Psoas muscle (tissue), 7 donors: ENCODE measurements at regions not wholly inside any gene's neighbourhood (a gene's known extent, or its start where the extent isn't known, plus 50 kb on each side); places are given as distances from the start of the nearest gene placed in this dataset.

Experiments
- ATAC-seq, 4 donors: fragments of 200-7000 bp; cut with Tn5 transposase; one replicate each; pipeline ENCODE4 v1.9.1; 2020; ENCODE audit warnings: moderate library complexity in 3 of 4, mild to moderate bottlenecking in 2 of 4
- DNase-seq, 2 donors: peaks; one replicate each; pipeline ENCODE4 v3.0.0-alpha.2; 2020
- H3K27ac ChIP-seq: fragments of 200-600 bp; one replicate; pipeline ENCODE4 v1.8.0; 2022
- H3K27me3 ChIP-seq, 3 donors: fragments of 200-600 bp in 1 of 3; one replicate each; pipeline versions ENCODE4 v1.6.1 to v1.8.0; 2013 to 2022; ENCODE audit warnings: low read length in 2 of 3, mild to moderate bottlenecking in 2 of 3, moderate library complexity in 1 of 3; ENCODE audit not compliant: insufficient read depth in 3 of 3
- H3K36me3 ChIP-seq, 2 donors: fragments of 200-600 bp in 1 of 2; one replicate each; pipeline versions ENCODE4 v1.6.1 to v1.8.0; 2013 to 2022; ENCODE audit warnings: low read depth in 1 of 2, mild to moderate bottlenecking in 1 of 2, moderate library complexity in 1 of 2; ENCODE audit not compliant: insufficient read depth in 1 of 2
- H3K4me1 ChIP-seq: fragments of 200-600 bp; one replicate; pipeline ENCODE4 v1.8.0; 2022
- H3K4me3 ChIP-seq: fragments of 200-600 bp; one replicate; pipeline ENCODE4 v1.8.0; 2022; ENCODE audit warnings: mild to moderate bottlenecking
- H3K9me3 ChIP-seq: fragments of 200-600 bp; one replicate; pipeline ENCODE4 v1.8.0; 2022
- WGBS, 3 donors: extraction: QIAGEN DNeasy Blood & Tissue Kit; methylation state at CpG; one replicate each; pipeline versions ENCODE4 v1.1.6 to v1.1.7; 2013; 5-methylcytosine and 5-hydroxymethylcytosine counted together
- intact Hi-C, 2 donors: fragments of 100-400 bp; cut with DNase I; formaldehyde crosslinking; loops; one replicate each; pipeline versions ENCODE4 v1.11.0 to v1.14.2; 2022
- TF ChIP-seq, protein P1 (sequence below): fragments of 200-600 bp; IDR thresholded peaks from one replicate; pipeline ENCODE4 v1.8.0; 2022; ENCODE audit warnings: antibody characterized with exemption
- donor health status: healthy with polysubstance abuse.
- donor health status: DM: no; HTN: no; CAD: no; lungs with moderate emphysema.
- donor health status: Bipolar disorder and iron deficiency.
- donor health status: healthy.
- donor health status: DM: yes; HTN: yes; CAD: no.
- donor health status: DM: no; HTN: no; CAD: no.
- donor health status: DM: yes; HTN: yes; CAD: no.

DNA sequence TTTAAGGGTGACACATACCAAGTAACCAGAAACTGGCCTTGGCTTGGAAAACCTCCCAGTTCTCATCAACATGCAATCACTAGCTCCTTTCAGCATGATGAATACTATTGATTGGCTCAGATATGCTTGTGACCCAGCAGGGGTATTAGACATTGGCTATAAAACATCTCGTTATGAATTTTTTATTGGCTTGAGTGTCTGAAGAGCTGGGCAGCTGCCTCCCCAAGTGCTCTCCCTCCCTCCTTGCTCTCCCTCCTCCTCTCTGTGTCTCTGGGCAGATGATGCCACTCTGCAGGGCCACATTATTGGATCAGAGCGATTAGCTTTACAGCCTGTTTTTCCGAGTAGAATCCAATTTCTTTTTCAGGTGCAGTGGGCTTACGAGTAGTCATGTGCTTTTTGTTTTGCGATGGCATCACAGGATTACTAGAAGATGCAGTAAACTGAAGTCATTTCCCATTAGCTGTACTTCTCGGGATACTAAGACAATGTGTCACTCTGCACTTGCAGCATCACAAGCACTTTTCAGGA is 79.3 kb upstream of the ATF3 start:
- Histone ChIP-seq H3K4me1 (no peaks in the 10 kb centered on the region), H3K36me3 (no peaks in the 10 kb centered on the region), H3K9me3 (no peaks in the 10 kb centered on the region), H3K4me3 (no peak overlapping the region), H3K27ac (no peak overlapping the region), H3K27me3 (peaks cover 0 to 8% (median 0%) of the 10 kb centered on the region in 3 donors)
- no peak for DNase-seq
- WGBS, 3 donors = 41 to 58% (median 43%) methylated on average over 6 of the region's 6 CpGs
- peak in 1 of 4 donors; percentile 30 for ATAC-seq
- intact Hi-C loops = no loop called here
- TF ChIP-seq, protein P1, sequence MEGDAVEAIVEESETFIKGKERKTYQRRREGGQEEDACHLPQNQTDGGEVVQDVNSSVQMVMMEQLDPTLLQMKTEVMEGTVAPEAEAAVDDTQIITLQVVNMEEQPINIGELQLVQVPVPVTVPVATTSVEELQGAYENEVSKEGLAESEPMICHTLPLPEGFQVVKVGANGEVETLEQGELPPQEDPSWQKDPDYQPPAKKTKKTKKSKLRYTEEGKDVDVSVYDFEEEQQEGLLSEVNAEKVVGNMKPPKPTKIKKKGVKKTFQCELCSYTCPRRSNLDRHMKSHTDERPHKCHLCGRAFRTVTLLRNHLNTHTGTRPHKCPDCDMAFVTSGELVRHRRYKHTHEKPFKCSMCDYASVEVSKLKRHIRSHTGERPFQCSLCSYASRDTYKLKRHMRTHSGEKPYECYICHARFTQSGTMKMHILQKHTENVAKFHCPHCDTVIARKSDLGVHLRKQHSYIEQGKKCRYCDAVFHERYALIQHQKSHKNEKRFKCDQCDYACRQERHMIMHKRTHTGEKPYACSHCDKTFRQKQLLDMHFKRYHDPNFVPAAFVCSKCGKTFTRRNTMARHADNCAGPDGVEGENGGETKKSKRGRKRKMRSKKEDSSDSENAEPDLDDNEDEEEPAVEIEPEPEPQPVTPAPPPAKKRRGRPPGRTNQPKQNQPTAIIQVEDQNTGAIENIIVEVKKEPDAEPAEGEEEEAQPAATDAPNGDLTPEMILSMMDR = no peak

DNA sequence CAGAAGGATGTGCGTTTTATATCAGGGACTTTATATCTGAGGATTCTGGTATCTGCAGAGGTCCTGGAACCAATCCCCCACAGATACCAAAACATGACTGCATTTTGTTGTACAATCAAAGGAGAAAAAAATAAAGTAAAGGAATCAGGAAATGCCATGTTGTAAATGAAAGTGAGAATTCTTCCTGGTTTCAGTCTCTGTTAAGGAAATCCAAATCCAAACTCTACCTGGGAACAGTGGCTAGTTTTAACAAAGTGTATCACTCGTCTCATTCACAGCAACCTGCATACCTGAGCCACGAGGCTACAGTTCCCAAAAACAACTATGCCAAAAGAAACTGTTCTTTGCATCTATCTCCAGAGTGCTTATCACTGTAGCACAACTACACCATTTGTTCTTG is 77.3 kb upstream of the ATF3 start:
- Histone ChIP-seq H3K27ac (no peak overlapping the region), H3K4me1 (no peaks in the 10 kb centered on the region), H3K4me3 (no peak overlapping the region), H3K27me3 (peaks cover 0 to 10% (median 0%) of the 10 kb centered on the region in 3 donors), H3K36me3 (no peaks in the 10 kb centered on the region), H3K9me3 (no peaks in the 10 kb centered on the region)
- intact Hi-C loops = no loop called here
- TF ChIP-seq, protein P1 = no peak
- no peak for ATAC-seq
- 76 to 81% (median 79%) methylated on average over 3 of the region's 3 CpGs for WGBS, 3 donors
- DNase-seq = no peak

DNA sequence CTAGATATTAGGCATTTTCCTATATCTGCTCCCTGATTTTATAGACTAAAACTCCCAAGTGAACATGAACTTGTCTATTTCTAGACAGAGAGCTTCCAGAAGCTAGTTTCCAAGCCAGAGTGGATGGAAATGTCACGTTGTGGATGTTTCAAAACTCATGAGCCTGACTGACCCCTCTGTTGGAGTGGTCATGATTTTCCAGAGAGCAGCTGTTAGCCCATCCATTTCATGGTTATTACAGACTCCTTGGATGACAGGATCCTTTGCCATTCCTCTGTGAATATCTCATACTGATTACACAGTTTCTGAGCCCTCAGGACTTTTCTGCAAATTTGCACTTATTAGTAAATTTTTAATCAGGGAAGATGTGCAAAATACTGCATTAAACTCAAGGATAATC is 76.8 kb upstream of the ATF3 start:
- Histone ChIP-seq H3K9me3 (no peaks in the 10 kb centered on the region), H3K4me1 (no peaks in the 10 kb centered on the region), H3K36me3 (no peaks in the 10 kb centered on the region), H3K4me3 (no peak overlapping the region), H3K27me3 (peaks cover 0 to 10% (median 0%) of the 10 kb centered on the region in 3 donors), H3K27ac (no peak overlapping the region)
- DNase-seq = no peak
- no peak for ATAC-seq
- TF ChIP-seq, protein P1 = no peak
- WGBS, 3 donors = 13 to 47% (median 29%) methylated on average over 1 of the region's 1 CpG
- intact Hi-C loops = no loop called here

DNA sequence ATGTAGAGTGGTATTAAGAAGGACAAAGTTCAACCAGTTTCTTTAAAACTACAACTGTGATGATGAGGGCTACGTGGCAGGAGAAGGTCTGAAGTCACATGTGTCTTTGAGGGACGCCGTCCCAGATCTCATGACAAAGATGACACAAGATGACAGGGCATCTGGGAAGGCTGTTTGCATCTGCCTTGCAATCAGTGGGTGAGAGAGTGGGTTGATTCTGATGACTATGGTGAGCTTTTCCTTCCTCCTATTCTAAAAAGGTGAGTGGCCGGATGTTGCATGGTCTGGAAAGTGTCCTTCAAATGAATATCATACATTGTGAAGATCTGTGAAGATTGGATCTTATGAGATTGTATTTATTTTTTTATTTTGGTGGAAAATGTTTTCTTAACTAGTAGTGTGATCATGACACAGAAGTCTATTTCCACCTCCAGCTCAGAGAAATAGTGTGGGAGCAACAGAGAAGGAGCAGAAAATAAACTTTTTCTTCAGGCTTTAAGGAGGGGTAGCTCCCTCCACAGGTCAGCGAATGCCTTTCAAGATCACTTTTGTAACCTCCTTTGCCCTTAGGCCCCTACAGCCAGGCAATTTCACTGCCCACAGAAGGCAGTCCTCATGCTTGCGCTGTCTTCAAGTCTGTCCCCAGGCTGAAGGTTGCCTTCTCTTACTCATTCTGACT is 76.0 kb upstream of the ATF3 start:
- TF ChIP-seq, protein P1 = no peak
- ATAC-seq = no peak
- intact Hi-C loops = no loop called here

DNA sequence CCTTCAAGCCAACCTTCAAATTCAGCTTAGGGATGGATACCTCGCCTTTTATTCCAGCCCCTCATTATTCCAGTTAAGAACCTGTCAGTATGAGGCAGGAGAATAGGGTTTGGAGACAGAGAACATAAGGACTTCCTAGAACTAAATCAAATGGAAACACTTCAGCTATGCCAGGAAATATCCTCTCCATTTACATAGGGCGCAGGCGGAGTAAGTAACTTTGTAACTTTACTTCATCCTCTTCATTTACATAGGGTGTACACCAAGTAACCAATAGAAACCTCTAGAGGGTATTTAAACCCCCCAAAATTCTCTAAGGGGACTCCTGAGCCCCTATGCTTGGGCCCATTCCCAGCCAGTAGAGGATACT is 75.4 kb upstream of the ATF3 start:
- Histone ChIP-seq H3K4me1 (no peaks in the 10 kb centered on the region), H3K9me3 (no peaks in the 10 kb centered on the region), H3K27ac (no peak overlapping the region), H3K36me3 (no peaks in the 10 kb centered on the region), H3K4me3 (no peak overlapping the region), H3K27me3 (peaks cover 0 to 10% (median 0%) of the 10 kb centered on the region in 3 donors)
- 96 to 97% (median 97%) methylated on average over 3 of the region's 3 CpGs for WGBS, 3 donors
- TF ChIP-seq, protein P1 = no peak
- intact Hi-C loops = no loop called here
- DNase-seq = no peak
- no peak for ATAC-seq

More for the DNA sequence above, 76.0 kb upstream of the ATF3 start:
- DNase-seq = no peak
- no peaks in the 10 kb centered on the region for H3K9me3 ChIP-seq
- no peak overlapping the region for H3K27ac ChIP-seq
- 66 to 74% (median 73%) methylated on average over 6 of the region's 6 CpGs for whole genome bisulfite sequencing, 3 donors
- no peak overlapping the region for H3K4me3 ChIP-seq
- peaks cover 0 to 10% (median 0%) of the 10 kb centered on the region in 3 donors for H3K27me3 ChIP-seq
- H3K36me3 ChIP-seq = no peaks in the 10 kb centered on the region
- H3K4me1 ChIP-seq = no peaks in the 10 kb centered on the region
